ENCODE measurements at regions not wholly inside any gene's neighbourhood (a gene's known extent, or its start where the extent isn't known, plus 50 kb on each side); places are given as distances from the start of the nearest gene placed in this dataset.
"Not testable (repeated sequence)": the region's sequence is repeated elsewhere in the genome, so short reads cannot be mapped to it uniquely, and the experiment has no call there.

DNA sequence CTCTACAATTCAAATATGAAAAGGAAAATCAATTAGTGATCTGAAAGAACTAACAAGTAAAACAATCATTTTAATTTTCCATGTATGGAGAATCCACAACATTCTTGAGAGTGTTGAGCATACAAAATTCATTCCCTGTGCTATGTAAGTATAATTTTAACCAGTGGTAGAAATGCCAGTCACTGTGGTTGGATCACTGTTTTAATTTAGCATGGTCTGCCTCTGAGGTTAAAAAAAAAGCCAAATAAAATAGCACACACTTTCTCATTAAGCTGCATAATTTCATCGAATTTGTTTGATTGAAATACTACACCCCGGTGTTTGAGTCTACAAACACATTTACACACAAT, 185.5 kb upstream of the STS start:
- Histone ChIP-seq H3K36me3 (ENCODE audit: control insufficient read depth in 5 of 5, insufficient read depth in 5 of 5, low read length in 5 of 5) (no peaks in the 10 kb centered on the region), H3K9ac (ENCODE audit: low read length in 5 of 5) (no peak overlapping the region), H3K27me3 (ENCODE audit: control insufficient read depth in 5 of 5, insufficient read depth in 4 of 5, low read length in 5 of 5) (no peaks in the 10 kb centered on the region), H3K27ac (ENCODE audit: low read depth, low read length) (no peak overlapping the region), H3K4me1 (ENCODE audit: control insufficient read depth in 5 of 5, insufficient read depth in 5 of 5, low read length in 5 of 5) (no peaks in the 10 kb centered on the region), H3K4me3 (ENCODE audit: low read depth in 1 of 5, low read length in 5 of 5) (no peak overlapping the region), H3K9me3 (ENCODE audit: control insufficient read depth in 5 of 5, low read length in 5 of 5) (peaks cover 5 to 11% (median 10%) of the 10 kb centered on the region in 5 donors)

DNA sequence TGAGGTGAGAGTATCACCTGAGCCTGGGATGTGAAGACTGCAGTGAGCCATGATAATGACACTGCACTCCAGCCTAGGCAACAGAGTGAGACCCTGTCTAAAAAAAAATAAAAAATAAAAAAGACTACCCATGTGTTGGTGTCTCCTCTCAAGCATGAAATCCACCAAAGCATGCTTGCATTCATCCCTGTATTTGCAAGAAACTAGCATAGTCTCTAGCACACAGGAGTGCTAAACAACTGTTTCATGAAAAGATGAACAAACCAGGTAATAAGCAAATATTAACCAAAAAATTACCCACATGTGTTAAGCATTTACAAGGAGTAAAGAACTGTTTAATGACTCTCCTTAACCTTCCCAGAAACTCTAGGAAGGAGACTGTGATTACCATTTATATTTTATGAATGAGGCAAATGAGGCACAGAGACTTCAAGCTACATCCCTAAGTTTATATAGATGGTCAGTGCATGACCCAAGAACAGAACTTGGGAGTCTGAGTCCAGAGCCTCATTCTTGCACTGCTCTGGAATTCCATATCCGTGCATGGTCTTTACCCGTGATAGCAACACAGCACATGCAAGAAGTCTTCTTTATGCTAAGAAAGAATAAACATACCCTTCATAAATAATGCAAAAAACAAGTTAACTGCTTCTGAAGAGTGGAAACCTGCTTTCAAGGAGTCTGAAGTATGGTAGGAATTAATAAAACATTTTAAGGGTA, 186.1 kb upstream of the STS start:
- no peaks in the 10 kb centered on the region for H3K27me3 ChIP-seq (ENCODE audit: control insufficient read depth in 5 of 5, insufficient read depth in 4 of 5, low read length in 5 of 5)
- no peak overlapping the region for H3K4me3 ChIP-seq (ENCODE audit: low read depth in 1 of 5, low read length in 5 of 5)
- no peak overlapping the region for H3K27ac ChIP-seq (ENCODE audit: low read depth, low read length)
- no peaks in the 10 kb centered on the region for H3K36me3 ChIP-seq (ENCODE audit: control insufficient read depth in 5 of 5, insufficient read depth in 5 of 5, low read length in 5 of 5)
- H3K9me3 ChIP-seq (ENCODE audit: control insufficient read depth in 5 of 5, low read length in 5 of 5) = peaks cover 5 to 11% (median 10%) of the 10 kb centered on the region in 5 donors
- no peaks in the 10 kb centered on the region for H3K4me1 ChIP-seq (ENCODE audit: control insufficient read depth in 5 of 5, insufficient read depth in 5 of 5, low read length in 5 of 5)
- H3K9ac ChIP-seq (ENCODE audit: low read length in 5 of 5) = no peak overlapping the region

DNA sequence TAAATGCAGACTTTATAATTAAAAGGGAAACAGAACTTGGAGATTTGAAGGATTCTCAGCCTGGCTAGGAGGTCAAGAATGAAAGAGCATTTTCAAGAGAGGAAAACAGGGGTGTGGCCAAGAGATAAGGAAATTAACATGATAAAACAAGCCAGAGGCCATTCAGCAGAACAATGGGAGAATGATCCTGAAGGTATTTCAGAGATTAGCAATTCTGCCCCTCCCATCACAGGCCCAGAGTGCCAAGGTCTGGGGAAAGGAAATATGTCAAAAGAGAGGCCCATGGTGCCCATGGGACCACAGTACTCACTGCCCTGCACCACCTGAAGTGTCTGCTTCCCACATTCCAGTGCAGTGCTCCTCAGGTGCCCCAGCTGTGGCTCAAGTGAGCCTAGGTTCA, 188.5 kb upstream of the STS start:
- Histone ChIP-seq H3K9me3 (ENCODE audit: control insufficient read depth in 5 of 5, low read length in 5 of 5) (peaks cover 5 to 11% (median 10%) of the 10 kb centered on the region in 5 donors), H3K27ac (ENCODE audit: low read depth, low read length) (no peak overlapping the region), H3K36me3 (ENCODE audit: control insufficient read depth in 5 of 5, insufficient read depth in 5 of 5, low read length in 5 of 5) (no peaks in the 10 kb centered on the region), H3K9ac (ENCODE audit: low read length in 5 of 5) (no peak overlapping the region), H3K4me3 (ENCODE audit: low read depth in 1 of 5, low read length in 5 of 5) (no peak overlapping the region), H3K27me3 (ENCODE audit: control insufficient read depth in 5 of 5, insufficient read depth in 4 of 5, low read length in 5 of 5) (no peaks in the 10 kb centered on the region), H3K4me1 (ENCODE audit: control insufficient read depth in 5 of 5, insufficient read depth in 5 of 5, low read length in 5 of 5) (no peaks in the 10 kb centered on the region)

DNA sequence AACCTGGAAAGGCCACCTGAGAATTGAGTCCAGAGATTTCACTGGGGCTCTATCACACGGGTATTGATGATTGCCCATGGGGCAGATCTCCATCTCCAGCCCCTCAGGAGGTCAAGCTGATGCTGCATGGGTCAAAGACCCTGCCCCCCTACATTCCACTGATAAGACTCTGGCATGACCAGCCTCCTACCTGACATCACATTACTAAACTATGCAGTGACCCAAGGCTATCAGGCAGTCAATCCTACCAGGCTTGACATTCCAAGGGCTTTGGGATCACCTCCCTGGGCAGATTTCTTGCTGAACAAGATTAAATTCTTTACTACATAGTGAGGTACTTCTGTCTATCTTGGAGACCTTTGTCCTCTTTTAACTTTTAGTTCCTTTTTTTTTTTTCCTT, 192.7 kb upstream of the STS start:
- Histone ChIP-seq H3K27me3 (ENCODE audit: control insufficient read depth in 5 of 5, insufficient read depth in 4 of 5, low read length in 5 of 5) (no peaks in the 10 kb centered on the region), H3K4me3 (ENCODE audit: low read depth in 1 of 5, low read length in 5 of 5) (no peak overlapping the region), H3K36me3 (ENCODE audit: control insufficient read depth in 5 of 5, insufficient read depth in 5 of 5, low read length in 5 of 5) (no peaks in the 10 kb centered on the region), H3K9me3 (ENCODE audit: control insufficient read depth in 5 of 5, low read length in 5 of 5) (peaks cover under 1 to 17% (median 4%) of the 10 kb centered on the region in 5 donors), H3K27ac (ENCODE audit: low read depth, low read length) (no peak overlapping the region), H3K9ac (ENCODE audit: low read length in 5 of 5) (no peak overlapping the region), H3K4me1 (ENCODE audit: control insufficient read depth in 5 of 5, insufficient read depth in 5 of 5, low read length in 5 of 5) (no peaks in the 10 kb centered on the region)

DNA sequence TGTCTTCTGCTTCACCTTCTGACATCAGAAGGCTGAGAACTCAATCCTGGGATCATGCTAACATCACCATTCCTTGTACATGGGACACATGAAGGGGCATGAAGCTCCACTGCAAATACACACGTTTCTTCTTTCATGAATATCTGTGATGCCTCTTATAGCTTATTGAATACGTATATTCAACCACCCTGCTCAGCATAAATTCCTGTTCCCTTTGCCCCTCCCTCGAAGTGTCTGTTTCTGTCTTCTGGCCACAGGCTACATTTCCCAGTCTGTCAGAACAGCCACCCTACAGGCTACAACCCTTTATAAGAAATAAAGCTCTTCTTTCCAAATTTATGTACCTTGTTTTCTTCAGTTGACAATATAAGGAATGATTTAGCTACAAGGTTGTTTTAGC, 201.3 kb upstream of the STS start:
- no peak overlapping the region for H3K9ac ChIP-seq (ENCODE audit: low read length in 5 of 5)
- peaks cover 0 to 17% (median 8%) of the 10 kb centered on the region in 5 donors for H3K9me3 ChIP-seq (ENCODE audit: control insufficient read depth in 5 of 5, low read length in 5 of 5)
- no peaks in the 10 kb centered on the region for H3K4me1 ChIP-seq (ENCODE audit: control insufficient read depth in 5 of 5, insufficient read depth in 5 of 5, low read length in 5 of 5)
- H3K36me3 ChIP-seq (ENCODE audit: control insufficient read depth in 5 of 5, insufficient read depth in 5 of 5, low read length in 5 of 5) = no peaks in the 10 kb centered on the region
- no peak overlapping the region for H3K4me3 ChIP-seq (ENCODE audit: low read depth in 1 of 5, low read length in 5 of 5)
- no peak overlapping the region for H3K27ac ChIP-seq (ENCODE audit: low read depth, low read length)
- H3K27me3 ChIP-seq (ENCODE audit: control insufficient read depth in 5 of 5, insufficient read depth in 4 of 5, low read length in 5 of 5) = no peaks in the 10 kb centered on the region

DNA sequence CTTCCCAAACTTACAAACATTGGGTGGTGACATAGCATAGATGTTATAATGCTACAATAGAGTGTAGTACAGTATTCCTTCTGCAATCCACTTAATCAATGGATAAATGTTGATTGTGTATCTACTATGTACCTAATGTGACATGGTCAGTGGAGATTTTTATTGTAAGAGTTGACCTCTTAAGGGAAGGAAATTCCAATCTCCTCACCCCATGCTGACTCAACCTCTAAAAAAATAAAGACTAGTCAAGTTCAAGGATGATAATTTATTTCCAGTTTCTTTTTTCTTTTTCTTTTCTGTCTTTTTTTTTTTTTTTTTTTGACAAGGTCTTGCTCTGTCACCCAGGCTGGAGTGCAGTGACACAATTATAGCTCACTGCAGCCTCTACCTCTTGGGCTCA, 206.5 kb upstream of the STS start:
- Histone ChIP-seq H3K27ac (ENCODE audit: low read depth, low read length) (no peak overlapping the region), H3K4me3 (ENCODE audit: low read depth in 1 of 5, low read length in 5 of 5) (no peak overlapping the region), H3K9me3 (ENCODE audit: control insufficient read depth in 5 of 5, low read length in 5 of 5) (peaks cover 0 to 4% (median 0%) of the 10 kb centered on the region in 5 donors), H3K4me1 (ENCODE audit: control insufficient read depth in 5 of 5, insufficient read depth in 5 of 5, low read length in 5 of 5) (no peaks in the 10 kb centered on the region), H3K36me3 (ENCODE audit: control insufficient read depth in 5 of 5, insufficient read depth in 5 of 5, low read length in 5 of 5) (no peaks in the 10 kb centered on the region), H3K27me3 (ENCODE audit: control insufficient read depth in 5 of 5, insufficient read depth in 4 of 5, low read length in 5 of 5) (no peaks in the 10 kb centered on the region), H3K9ac (ENCODE audit: low read length in 5 of 5) (no peak overlapping the region)

DNA sequence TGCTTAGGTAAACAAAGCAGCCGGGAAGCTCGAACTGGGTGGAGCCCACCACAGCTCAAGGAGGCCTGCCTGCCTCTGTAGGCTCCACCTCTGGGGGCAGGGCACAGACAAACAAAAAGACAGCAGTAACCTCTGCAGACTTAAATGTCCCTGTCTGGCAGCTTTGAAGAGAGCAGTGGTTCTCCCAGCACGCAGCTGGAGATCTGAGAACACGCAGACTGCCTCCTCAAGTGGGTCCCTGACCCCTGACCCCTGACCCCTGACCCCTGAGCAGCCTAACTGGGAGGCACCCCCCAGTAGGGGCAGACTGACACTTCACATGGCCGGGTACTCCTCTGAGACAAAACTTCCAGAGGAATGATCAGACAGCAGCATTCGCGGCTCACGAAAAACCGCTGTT, 214.6 kb upstream of the STS start:
- not testable (repeated sequence) for H3K4me3 ChIP-seq (ENCODE audit: low read depth in 1 of 5, low read length in 5 of 5); H3K9me3 ChIP-seq (ENCODE audit: control insufficient read depth in 5 of 5, low read length in 5 of 5); H3K4me1 ChIP-seq (ENCODE audit: control insufficient read depth in 5 of 5, insufficient read depth in 5 of 5, low read length in 5 of 5); H3K36me3 ChIP-seq (ENCODE audit: control insufficient read depth in 5 of 5, insufficient read depth in 5 of 5, low read length in 5 of 5); H3K9ac ChIP-seq (ENCODE audit: low read length in 5 of 5); H3K27me3 ChIP-seq (ENCODE audit: control insufficient read depth in 5 of 5, insufficient read depth in 4 of 5, low read length in 5 of 5); H3K27ac ChIP-seq (ENCODE audit: low read depth, low read length)

DNA sequence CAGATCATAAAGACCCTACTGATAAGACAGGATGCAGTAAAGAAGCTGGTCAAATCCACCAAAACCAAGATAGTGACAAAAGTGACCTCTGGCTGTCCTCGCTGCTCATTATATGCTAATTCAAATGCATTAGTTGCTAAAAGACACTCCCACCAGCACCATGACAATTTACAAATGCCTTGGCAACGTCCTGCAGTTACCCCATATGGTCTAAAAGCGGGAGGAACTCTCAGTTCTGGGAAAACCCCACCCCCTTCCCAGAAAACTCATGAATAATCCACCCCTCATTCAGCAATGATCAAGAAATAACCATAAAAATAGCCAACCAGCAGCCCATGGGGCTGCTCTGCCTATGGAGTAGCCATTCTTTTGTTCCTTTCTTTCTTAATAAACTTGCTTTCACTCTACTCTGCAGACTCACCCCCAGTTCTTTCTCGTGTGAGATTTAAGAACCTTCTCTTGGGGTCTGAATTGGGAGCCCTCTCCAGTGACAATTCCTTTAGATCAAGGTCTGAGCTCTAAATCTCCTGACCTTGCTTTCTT, 217.1 kb upstream of the STS start:
- no peak overlapping the region for H3K27ac ChIP-seq (ENCODE audit: low read depth, low read length)
- no peak overlapping the region for H3K4me3 ChIP-seq (ENCODE audit: low read depth in 1 of 5, low read length in 5 of 5)
- no peak overlapping the region for H3K9ac ChIP-seq (ENCODE audit: low read length in 5 of 5)
- no peaks in the 10 kb centered on the region for H3K27me3 ChIP-seq (ENCODE audit: control insufficient read depth in 5 of 5, insufficient read depth in 4 of 5, low read length in 5 of 5)
- no peaks in the 10 kb centered on the region for H3K9me3 ChIP-seq (ENCODE audit: control insufficient read depth in 5 of 5, low read length in 5 of 5)
- no peaks in the 10 kb centered on the region for H3K36me3 ChIP-seq (ENCODE audit: control insufficient read depth in 5 of 5, insufficient read depth in 5 of 5, low read length in 5 of 5)
- no peaks in the 10 kb centered on the region for H3K4me1 ChIP-seq (ENCODE audit: control insufficient read depth in 5 of 5, insufficient read depth in 5 of 5, low read length in 5 of 5)

DNA sequence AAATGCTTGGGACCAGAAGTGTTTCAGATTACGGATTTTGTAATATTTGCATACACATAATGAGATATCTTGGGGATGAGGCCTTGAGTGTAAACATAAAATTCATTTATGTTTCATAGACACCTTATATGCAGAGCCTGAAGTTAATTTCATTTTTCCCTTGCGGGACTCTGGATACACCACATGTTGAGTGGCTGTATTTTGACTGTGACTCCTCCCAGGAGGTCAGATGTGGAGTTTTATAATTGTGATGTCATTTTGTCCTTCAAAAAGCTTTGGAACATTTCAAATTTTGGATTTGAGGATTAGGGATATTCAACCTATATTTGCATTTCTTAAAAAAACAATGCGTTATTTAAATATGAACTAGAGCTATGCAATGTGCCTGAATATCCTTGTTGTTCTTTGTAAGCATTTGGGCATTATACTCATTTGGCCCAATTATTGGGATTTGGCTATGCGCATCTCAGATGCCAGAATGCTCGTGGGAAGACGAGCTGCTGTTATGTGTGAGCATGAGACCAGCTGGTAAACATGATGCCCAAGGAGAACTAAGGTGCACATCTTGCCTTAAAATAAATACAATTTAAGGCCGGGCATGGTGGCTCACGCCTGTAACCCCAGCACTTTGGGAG, 223.0 kb upstream of the STS start:
- H3K9ac ChIP-seq (ENCODE audit: low read length in 5 of 5) = no peak overlapping the region

DNA sequence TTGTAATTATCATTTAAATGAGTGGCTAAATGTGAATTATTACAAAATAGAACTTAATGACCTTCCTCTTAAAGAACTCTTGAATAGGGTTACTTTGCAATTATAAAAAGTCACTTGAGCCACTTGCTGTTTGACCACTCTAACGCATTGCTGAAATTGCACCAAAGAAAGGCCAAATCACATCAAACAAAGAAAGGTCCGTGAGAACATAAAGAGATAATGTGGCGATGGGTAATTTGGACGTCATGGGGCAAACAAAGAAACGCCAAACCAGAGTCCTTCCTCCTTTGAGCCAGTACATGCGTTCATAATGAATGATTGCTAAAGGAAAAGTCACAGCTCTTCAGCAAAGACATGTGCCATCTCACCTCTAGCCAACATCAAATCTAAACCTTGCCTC, 229.8 kb upstream of the STS start:
- no peaks in the 10 kb centered on the region for H3K36me3 ChIP-seq (ENCODE audit: control insufficient read depth in 5 of 5, insufficient read depth in 5 of 5, low read length in 5 of 5)
- H3K9me3 ChIP-seq (ENCODE audit: control insufficient read depth in 5 of 5, low read length in 5 of 5) = no peaks in the 10 kb centered on the region
- H3K27me3 ChIP-seq (ENCODE audit: control insufficient read depth in 5 of 5, insufficient read depth in 4 of 5, low read length in 5 of 5) = no peaks in the 10 kb centered on the region
- no peak overlapping the region for H3K4me3 ChIP-seq (ENCODE audit: low read depth in 1 of 5, low read length in 5 of 5)
- H3K4me1 ChIP-seq (ENCODE audit: control insufficient read depth in 5 of 5, insufficient read depth in 5 of 5, low read length in 5 of 5) = no peaks in the 10 kb centered on the region
- H3K9ac ChIP-seq (ENCODE audit: low read length in 5 of 5) = no peak overlapping the region
- no peak overlapping the region for H3K27ac ChIP-seq (ENCODE audit: low read depth, low read length)

More for the DNA sequence above, 223.0 kb upstream of the STS start:
- H3K27me3 ChIP-seq (ENCODE audit: control insufficient read depth in 5 of 5, insufficient read depth in 4 of 5, low read length in 5 of 5) = no peaks in the 10 kb centered on the region
- H3K27ac ChIP-seq (ENCODE audit: low read depth, low read length) = no peak overlapping the region
- H3K4me3 ChIP-seq (ENCODE audit: low read depth in 1 of 5, low read length in 5 of 5) = no peak overlapping the region
- no peaks in the 10 kb centered on the region for H3K36me3 ChIP-seq (ENCODE audit: control insufficient read depth in 5 of 5, insufficient read depth in 5 of 5, low read length in 5 of 5)
- H3K9me3 ChIP-seq (ENCODE audit: control insufficient read depth in 5 of 5, low read length in 5 of 5) = no peaks in the 10 kb centered on the region
- H3K4me1 ChIP-seq (ENCODE audit: control insufficient read depth in 5 of 5, insufficient read depth in 5 of 5, low read length in 5 of 5) = no peaks in the 10 kb centered on the region
